Inflammatory macrophage treated with lipopolysaccharide for 1 hour (primary cell): ENCODE measurements at regions not wholly inside any gene's neighbourhood (a gene's known extent, or its start where the extent isn't known, plus 50 kb on each side); places are given as distances from the start of the nearest gene placed in this dataset.
"Not testable (repeated sequence)": the region's sequence is repeated elsewhere in the genome, so short reads cannot be mapped to it uniquely, and the experiment has no call there.

ENCODE experiments used
- DNase-seq, 2 donors: peaks; one replicate each; pipeline ENCODE4 v3.0.0-alpha.2; 2020 to 2022

- DNase-seq = no peak
Measured at GRCh38 chrY:20643055-20643454, 67.5 kb downstream of the EIF1AY start.

- no peak for DNase-seq
Measured at GRCh38 chrY:20648265-20648664, 72.7 kb downstream of the EIF1AY start.

- DNase-seq = not testable (repeated sequence)
Measured at GRCh38 chrY:20648891-20649290, 73.3 kb downstream of the EIF1AY start.

GRCh38 chrY:20651481-20651880 is 75.9 kb downstream of the EIF1AY start:
- DNase-seq = no peak

DNA sequence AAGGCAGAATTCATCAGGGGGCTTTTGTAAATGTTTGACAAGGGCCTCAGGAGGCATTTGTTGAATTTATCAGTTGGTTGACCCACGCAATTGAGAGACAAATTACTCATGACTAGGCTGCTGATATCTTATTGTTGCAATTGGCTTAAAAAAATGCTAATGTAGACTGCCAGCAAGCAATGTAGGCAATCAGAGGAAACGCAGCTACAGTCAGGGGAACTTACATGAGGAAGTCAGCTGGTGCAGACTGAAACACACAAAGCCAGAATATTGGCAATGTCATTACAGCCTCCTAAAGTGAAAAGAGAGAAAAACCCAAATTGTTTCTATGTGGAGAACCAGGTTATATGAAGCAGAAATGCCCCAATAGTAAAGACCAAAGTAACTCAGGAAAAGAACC is 83.9 kb downstream of the EIF1AY start:
- peak; percentile 12 to 44 for DNase-seq

- no peak for DNase-seq
Measured at GRCh38 chrY:20662204-20662603, 86.6 kb downstream of the EIF1AY start.

GRCh38 chrY:20664196-20664595 is 88.6 kb downstream of the EIF1AY start:
- DNase-seq = no peak

GRCh38 chrY:20665357-20665756 is 89.8 kb downstream of the EIF1AY start:
- DNase-seq = not testable (repeated sequence)

DNA sequence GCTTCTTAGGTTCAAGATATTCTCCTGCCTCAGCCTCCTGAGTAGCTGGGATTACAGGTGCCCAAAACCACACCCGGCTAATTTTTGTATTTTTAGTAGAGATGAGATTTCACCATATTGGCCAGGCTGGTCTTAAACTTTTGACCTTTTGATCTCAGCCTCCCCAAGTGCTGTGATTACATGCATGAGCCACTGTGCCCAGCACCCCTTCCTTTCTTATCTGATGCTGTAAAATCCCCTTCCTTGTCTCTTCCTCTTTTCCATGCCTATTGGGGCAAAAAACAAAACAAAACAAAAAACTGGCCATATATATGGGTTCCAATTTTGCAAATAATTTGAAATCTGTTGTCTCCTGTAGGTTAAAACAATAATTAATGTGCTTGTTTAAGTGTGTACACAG is 74.0 kb upstream of the RPS4Y2 start:
- no peak for DNase-seq

DNA sequence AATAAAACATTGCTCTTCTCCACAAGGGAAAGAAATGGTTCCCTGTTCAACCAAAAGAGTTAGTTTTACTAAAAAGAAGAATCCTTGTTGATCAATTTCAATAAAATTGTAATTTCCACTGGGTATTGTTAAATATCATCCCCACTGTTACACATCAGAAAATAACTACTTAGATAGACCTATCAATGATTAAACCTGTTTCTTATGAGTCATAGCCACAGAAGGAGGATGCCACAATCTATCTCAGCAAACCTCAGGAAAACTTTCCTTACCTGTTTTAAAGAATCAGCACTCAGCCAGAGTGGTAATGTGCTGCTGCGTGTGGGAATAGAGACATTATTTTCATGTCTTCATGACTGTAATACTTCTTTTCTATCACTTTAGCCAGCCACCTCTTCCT is 72.5 kb upstream of the RPS4Y2 start:
- no peak for DNase-seq

DNA sequence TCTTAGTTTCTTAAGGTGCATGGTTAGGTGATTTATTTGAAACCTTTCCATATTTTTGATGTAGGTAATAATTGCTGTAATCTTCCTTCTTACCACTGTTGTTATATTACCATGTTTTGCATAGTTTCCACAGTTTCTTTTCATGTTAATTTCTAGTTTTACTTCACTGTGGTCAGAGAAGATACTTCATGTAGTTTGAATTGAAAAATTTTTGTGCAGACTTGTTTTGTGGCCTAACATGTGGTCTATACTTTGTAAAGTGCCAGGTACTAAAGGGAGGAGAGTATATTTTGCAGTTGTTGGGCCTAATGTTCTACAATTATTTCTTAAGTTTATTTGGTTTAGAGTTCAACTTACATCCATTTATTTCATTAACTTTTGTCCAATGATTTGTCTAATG is 69.2 kb upstream of the RPS4Y2 start:
- no peak for DNase-seq
